Right hindlimb (tissue), 1 donor: ENCODE measurements at regions not wholly inside any gene's neighbourhood (a gene's known extent, or its start where the extent isn't known, plus 50 kb on each side); places are given as distances from the start of the nearest gene placed in this dataset.
"Not testable (repeated sequence)": the region's sequence is repeated elsewhere in the genome, so short reads cannot be mapped to it uniquely, and the experiment has no call there.

ENCODE experiments used
- DNase-seq: peaks from one replicate; pipeline ENCODE4 v3.0.0-alpha.2; 2018

- DNase-seq = no peak
Measured at GRCh38 chr7:51644216-51644615, 327.6 kb upstream of the COBL start.

- DNase-seq = no peak
Measured at GRCh38 chr7:51640841-51641240, 324.2 kb upstream of the COBL start.

GRCh38 chr7:51639661-51640334 is 323.2 kb upstream of the COBL start:
- DNase-seq = no peak

GRCh38 chr7:51636503-51636902 is 319.9 kb upstream of the COBL start:
- DNase-seq = no peak

- DNase-seq = no peak
Measured at GRCh38 chr7:51635775-51636174, 319.2 kb upstream of the COBL start.

GRCh38 chr7:51634538-51634937 is 317.9 kb upstream of the COBL start:
- DNase-seq = no peak

- no peak for DNase-seq
Measured at GRCh38 chr7:51634025-51634424, 317.4 kb upstream of the COBL start.

- DNase-seq = no peak
Measured at GRCh38 chr7:51633596-51633995, 317.0 kb upstream of the COBL start.

GRCh38 chr7:51633006-51633405 is 316.4 kb upstream of the COBL start:
- DNase-seq = no peak

GRCh38 chr7:51630933-51631332 is 314.3 kb upstream of the COBL start:
- DNase-seq = no peak

- no peak for DNase-seq
Measured at GRCh38 chr7:51629206-51629605, 312.6 kb upstream of the COBL start.

- no peak for DNase-seq
Measured at GRCh38 chr7:51621956-51622355, 305.3 kb upstream of the COBL start.

GRCh38 chr7:51620706-51621105 is 304.1 kb upstream of the COBL start:
- no peak for DNase-seq

- no peak for DNase-seq
Measured at GRCh38 chr7:51619880-51620279, 303.3 kb upstream of the COBL start.

GRCh38 chr7:51617686-51618085 is 301.1 kb upstream of the COBL start:
- no peak for DNase-seq

GRCh38 chr7:51613911-51614357 is 297.3 kb upstream of the COBL start:
- DNase-seq = no peak

GRCh38 chr7:51611937-51612336 is 295.3 kb upstream of the COBL start:
- DNase-seq = no peak

- no peak for DNase-seq
Measured at GRCh38 chr7:51607447-51607846, 290.8 kb upstream of the COBL start.

- no peak for DNase-seq
Measured at GRCh38 chr7:51606601-51607154, 290.1 kb upstream of the COBL start.

GRCh38 chr7:51602376-51602775 is 285.8 kb upstream of the COBL start:
- no peak for DNase-seq

- DNase-seq = no peak
Measured at GRCh38 chr7:51601461-51601860, 284.9 kb upstream of the COBL start.

GRCh38 chr7:51599935-51600334 is 283.3 kb upstream of the COBL start:
- not testable (repeated sequence) for DNase-seq

GRCh38 chr7:51593628-51594027 is 277.0 kb upstream of the COBL start:
- DNase-seq = no peak

- DNase-seq = no peak
Measured at GRCh38 chr7:51592842-51593599, 276.4 kb upstream of the COBL start.
